ENCODE measurements at regions not wholly inside any gene's neighbourhood (a gene's known extent, or its start where the extent isn't known, plus 50 kb on each side); places are given as distances from the start of the nearest gene placed in this dataset.

- TF ChIP-seq CTCF (conservative IDR thresholded peaks at IDR 0.05) (no peak), EZH2 (IDR thresholded peaks at IDR 0.05; ENCODE audit: low read depth) (no peak)
Observed at GRCh38 chr6:18829272-18829870, 442.2 kb downstream of the RNF144B start.

Measured in PC-9 (cell line).